Hippocampal formation (tissue), 2 donors: ENCODE measurements at regions not wholly inside any gene's neighbourhood (a gene's known extent, or its start where the extent isn't known, plus 50 kb on each side); places are given as distances from the start of the nearest gene placed in this dataset.
"Not testable (repeated sequence)": the region's sequence is repeated elsewhere in the genome, so short reads cannot be mapped to it uniquely, and the experiment has no call there.

Source experiments
- DNase-seq, 2 donors: peaks; one replicate each; lab custom pipeline; 2025; lab: John Stamatoyannopoulos, UW

DNA sequence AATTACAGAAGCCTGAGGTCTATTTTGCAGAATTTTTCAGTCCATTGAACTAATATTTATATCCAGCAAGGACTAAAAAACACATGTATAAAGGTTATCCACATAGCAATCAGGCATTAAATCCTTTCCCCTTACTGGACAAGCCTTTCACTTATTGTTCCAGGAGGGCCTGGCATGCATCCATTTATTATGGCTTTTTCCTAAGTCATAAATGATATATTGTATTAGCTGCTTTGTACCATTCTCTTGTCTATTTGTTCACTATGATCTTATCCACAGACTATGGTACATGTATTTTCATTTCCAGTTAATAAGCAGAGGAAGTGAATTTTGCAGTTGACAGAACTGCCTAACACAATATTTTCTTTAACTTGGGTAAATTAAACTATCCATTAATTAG is 105.4 kb upstream of the ANK2 start:
- no peak for DNase-seq

DNA sequence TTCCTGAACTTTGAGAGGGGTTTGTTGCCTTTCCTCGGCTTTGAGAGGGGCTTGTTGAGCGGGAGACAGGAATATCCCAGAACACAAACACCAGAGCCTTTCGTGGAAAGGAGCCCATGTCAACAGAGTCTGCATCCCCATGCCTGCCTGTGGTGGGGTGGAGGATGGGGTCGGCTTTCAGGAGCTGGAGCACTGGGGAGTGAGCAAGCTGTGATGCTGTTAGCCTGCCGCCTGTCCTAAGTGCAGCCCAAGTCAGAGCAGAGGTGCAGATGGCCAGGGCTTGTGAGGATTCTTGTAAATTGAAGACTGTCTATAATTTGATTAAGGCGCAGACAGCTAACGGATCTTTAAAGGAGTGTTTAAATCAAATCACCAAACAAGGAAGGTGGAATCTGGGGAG is 103.3 kb upstream of the ANK2 start:
- no peak for DNase-seq

DNA sequence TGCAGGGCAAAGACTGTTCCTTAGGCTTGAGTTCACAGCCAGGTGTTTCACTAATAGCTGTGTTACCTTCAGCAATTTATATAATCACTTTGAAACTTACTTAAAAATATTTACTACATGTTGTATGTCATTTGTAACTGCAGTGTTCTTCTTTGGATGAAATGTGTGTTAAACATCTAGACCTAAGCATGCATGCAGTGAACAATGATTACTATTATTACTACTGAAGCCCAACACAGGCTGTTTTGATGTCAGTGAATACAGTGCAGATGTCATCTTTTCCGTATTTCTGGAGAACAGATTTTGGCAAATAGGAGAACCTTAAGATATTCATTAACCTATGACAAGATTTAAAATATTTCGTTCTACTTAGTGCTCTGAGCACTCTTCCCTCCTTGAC is 101.8 kb upstream of the ANK2 start:
- peak in 1 of 2 donors; percentile 26 for DNase-seq

DNA sequence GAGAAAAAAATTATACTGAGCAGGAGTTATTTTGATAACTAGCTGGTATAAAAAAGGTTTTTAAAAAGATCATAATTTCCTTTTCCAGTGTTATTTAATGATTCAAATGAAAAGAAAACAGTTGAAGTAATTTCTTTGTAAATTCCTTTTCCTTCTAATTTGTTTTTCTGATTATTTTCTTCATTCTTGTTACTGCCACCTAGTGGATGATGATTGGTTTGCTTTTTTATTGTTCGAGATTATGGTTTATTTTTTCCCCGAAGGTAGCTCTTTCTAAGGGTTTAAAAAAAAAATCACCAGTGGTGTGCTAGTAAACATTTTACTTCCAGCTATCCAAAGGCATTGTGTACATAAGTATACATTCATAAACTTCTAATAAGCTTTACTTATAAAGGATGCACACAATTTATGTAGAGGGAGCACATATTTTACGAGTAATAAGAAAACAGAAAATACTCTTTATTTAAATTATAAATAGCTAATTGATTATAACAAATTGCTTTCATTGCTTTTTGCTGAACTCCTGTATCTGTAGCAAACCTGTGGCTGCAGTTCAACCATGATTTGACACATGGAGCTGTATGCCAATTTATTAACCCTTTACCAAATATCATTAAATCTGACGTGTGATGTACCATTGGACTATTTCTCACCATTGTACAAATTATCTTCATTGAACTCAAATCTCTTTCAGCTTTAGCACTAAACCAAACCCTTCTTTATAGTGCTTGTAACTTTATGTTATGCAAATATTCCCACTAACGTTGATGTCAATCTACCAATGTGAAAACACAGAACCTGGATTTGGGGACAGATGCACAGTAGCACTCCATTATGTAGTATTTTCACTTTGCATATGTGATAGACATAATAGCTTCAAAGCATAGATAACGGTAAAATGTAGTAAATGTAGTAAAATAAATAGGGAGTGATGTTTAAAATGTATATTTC is 97.8 kb upstream of the ANK2 start:
- peak in 1 of 2 donors; percentile 57 for DNase-seq

DNA sequence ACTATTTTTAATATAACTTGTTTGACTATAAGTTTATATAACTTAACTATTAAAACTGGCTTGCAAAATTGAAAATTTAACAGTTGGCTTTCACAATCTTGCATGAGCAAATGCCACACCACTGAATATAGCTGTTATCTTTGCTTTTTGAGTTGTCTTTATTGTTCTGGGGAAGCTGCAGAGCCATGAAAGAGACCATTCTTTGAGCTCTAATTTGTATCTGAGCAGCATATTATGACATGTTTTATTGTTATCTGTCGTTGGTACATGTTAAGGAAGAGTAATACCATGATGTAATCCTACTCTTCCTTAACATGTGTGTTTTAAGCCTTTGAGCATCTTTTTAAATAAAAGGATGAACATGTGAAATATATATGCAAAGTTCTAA is 97.1 kb upstream of the ANK2 start:
- DNase-seq: peak in 1 of 2 donors; percentile 75

DNA sequence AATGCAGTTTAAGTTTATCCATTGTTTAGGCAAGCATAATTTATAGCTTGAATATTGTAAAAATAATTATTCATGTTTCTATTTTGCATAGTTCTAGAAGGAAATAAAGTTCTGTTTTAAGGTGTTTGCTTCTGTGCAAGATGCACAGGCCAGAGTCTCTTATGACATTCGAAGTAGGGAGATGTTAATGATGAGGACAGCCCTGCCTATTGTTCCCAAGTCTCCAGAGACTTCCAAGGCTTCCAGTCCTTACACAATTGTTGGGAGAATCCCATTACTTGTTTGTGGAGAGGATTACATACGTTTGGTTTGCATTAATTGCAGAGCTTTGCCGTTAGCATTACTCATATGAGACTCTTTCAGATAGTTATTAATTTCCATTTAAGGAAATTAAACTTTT is 96.2 kb upstream of the ANK2 start:
- DNase-seq: no peak

DNA sequence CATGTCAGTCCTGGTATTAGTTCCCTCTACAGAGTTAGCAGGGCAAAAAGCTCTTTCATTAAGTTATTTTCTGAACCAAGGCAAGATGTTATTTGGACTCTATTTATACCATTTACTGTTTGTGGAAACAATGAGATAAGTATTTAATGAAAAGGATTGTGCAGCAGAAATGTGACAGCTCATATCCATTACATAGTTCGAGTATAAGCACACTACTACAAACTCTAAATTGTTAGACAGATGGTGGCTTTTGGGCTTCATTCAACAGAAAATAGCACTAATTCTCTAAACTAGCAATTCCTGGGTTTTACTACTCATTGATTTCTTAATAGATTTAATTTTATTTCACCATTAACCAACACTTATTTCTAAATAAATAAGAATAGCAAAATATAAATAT is 95.2 kb upstream of the ANK2 start:
- peak in 1 of 2 donors; percentile 26 for DNase-seq

DNA sequence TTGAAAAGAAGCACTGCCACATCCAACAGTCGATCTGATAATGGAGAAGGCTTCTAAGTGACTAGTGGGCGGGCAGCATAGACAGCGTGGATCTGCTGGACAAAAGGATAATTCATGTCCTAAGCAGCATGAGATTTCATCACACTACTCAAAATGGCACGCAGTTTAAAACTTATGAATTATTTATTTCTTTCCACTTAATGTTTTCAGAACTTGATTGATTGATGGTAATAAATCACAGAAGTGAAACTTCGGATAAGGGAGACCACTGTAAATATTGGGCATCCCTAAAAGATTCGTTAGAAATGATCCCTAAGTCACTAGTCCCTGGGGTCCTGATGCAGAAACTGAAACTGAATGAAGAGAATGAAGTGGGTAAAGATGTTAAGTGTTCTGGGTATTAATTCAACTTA is 93.0 kb upstream of the ANK2 start:
- peak; percentile 38 to 79 for DNase-seq

DNA sequence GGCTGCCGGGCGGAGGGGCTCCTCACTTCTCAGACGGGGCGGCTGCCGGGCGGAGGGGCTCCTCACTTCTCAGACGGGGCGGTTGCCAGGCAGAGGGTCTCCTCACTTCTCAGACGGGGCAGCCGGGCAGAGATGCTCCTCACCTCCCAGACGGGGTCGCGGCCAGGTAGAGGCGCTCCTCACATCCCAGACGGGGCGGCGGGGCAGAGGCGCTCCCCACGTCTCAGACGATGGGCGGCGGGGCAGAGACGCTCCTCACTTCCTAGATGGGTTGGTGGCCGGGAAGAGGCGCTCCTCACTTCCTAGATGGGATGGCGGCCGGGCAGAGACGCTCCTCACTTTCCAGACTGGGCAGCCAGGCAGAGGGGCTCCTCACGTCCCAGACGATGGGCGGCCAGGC is 91.7 kb upstream of the ANK2 start:
- DNase-seq: not testable (repeated sequence)

DNA sequence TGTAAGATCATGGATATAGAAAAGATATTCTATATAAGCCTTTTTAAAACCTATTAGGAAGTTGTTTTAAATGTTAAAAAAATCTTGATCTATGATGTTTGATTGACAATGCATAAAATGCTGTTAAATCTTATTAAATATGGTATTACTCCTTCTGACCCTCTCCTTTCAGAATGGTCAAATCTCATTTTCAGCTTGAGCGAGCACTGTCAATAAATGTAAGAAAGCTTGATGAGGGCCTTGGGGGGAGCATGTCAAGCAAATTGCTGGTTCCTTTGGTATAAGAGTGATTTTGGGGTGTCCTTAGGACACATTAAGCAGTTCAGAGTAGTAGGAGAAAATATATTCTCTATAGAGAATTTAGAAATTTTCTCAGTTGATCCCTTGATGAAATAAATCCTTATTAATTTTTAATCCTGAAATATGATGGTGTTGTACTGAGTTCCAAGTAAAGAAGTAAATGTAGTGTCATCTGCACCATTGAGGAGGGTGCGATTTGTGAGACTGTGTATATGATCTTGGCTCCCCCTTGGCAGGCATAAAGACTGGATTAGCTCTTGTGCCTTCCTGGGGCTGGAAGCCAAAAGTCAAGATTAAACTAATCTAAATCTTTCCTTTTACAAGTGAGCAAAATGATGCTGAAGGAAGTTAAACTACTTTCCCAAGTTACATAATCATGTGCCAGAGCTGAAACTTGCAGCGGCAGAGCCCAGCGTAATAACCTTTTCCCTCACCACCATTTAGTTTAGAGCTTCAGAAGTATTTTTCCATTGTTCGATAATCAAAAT is 82.6 kb upstream of the ANK2 start:
- no peak for DNase-seq

DNA sequence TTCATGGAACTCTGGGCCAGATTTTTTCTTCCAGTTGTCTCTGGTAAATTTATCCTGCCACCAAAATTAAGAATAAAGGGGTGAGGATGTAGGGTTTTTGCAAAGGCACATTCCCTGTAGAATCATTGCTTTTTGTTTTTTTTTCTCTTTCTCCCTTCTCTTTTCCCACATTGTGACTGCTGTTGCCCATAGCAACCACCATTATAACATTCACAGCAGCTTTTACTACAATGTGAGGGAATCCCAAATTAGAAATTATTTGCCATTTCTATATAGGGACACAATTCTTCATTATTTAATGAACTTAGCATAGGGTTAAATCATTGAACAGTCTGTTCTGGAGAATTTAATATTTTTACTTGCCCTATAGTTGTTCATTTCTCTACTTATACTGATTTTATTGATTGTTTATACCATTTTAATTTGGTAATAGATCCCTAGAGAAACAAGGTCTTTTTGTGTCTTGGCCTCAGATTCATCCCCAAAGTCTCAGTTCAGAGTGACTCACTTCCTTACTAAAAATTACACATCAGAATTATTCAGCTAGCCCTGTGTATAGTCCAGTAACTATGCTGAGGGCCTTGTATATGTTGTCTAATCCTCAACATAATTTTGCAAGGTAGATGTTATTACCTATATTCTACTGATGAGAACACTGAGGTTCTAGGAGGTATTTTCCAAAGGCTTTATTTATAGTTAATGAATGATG is 80.8 kb upstream of the ANK2 start:
- DNase-seq: no peak

DNA sequence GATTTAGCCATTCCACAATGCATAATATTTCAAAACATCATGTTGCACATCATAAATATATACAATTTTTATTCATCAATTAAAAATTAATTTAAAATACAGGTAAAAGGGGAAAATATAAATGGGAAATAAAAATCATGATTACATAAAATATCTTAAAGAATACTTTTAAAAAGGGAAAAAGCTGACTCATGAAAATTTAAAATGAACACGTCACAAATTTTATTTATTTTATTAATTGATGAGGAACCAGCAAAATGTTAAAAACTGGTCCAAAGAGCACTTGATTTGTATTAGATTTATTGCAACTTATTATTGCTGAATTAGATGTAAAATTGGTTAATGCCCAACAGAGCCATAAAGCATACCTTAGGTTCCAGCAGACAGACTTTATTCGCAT is 78.5 kb upstream of the ANK2 start:
- DNase-seq: no peak

DNA sequence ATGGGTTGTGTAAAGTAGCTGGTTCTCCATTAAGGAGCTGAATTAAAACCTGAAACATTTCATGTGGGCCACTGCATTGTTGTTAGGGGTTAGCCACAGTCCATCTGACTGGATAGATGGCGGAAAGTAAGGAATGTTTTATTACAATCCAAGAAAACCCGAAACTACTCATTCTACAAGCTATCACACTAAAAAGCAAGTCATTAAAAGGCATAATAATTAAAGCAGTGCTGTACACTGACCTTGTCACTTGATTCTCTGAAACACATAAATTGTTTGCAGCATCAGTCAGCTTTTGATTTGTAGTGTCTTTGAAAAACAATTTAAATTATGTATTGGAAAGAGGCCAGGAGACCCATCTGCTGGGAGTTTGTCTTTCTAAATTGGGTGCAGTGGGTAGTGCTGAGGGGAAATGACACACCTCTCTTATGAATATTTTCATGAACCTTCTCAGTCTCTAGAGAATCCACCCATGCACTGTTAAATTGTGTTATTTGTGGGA is 75.7 kb upstream of the ANK2 start:
- DNase-seq: no peak

DNA sequence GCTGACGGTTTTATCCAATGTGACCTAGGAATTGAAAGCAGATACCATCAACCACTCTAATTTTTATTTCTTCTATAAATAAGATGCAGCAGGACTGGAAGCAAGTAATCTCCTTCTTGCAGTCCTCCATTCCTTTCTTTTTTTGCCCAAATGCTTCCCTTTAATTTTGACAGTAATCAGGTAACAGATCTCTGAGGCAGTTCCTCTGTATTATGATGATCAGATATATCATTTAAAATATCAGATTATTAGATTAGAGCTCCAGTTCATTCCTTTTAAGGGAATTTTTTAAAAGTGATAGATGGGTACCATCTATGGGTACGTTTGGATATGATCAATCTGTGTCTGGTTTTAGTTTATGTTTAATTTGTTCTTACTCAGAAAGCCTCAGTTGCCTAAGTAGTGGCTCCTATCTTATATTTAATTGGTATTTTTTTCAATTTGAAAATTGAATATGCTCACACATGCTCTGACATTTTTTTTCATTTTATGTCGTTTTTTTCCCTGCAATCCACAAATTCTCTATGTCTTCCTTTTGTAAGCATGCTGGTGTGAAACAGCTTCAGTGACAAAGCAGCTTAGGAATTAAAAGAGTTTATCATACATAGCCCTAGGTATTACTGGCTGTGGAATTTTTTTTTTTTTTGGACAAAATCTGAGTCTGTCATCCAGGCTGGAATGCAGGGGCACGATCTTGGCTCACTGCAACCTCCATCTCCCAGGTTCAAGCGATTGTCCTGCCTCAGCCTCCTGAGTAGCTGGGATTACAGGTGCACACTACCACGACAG is 73.7 kb upstream of the ANK2 start:
- no peak for DNase-seq

DNA sequence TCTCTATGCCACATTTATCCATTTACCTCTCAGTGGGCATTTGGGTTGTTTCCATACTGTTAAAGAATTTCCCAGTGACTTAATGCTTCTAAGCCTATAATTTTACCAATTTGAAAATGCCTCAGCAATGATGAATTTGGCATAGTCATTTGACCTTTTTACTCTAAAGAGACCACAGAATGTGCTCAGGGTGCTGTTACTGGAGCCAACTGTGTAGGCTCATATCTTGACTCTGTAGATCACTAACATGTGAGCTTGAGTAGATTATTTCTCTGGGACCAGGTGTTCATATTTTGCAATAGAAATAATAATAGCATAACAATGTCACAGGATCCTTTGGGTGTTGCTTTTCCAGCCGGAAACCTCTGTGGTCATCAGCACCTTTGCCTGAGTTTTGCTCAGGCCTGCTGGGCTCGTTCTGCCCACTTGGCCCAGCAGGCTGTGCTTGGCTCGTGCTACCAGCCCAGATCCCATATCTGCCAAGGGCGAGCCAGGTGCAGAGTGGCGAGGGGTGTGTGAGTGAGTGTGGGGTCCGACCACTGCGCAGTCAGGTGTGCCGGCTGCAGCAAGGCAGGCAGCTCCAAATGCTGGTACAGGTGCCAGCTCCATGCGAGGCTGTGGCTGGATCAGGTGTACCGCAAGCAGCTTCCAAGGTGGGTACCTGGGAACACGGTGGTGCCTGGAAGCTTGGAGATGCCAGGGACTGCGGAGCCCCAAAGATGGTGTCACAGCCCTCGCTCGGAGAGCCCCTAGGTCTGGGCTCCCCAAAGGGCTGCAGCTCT is 70.6 kb upstream of the ANK2 start:
- no peak for DNase-seq

DNA sequence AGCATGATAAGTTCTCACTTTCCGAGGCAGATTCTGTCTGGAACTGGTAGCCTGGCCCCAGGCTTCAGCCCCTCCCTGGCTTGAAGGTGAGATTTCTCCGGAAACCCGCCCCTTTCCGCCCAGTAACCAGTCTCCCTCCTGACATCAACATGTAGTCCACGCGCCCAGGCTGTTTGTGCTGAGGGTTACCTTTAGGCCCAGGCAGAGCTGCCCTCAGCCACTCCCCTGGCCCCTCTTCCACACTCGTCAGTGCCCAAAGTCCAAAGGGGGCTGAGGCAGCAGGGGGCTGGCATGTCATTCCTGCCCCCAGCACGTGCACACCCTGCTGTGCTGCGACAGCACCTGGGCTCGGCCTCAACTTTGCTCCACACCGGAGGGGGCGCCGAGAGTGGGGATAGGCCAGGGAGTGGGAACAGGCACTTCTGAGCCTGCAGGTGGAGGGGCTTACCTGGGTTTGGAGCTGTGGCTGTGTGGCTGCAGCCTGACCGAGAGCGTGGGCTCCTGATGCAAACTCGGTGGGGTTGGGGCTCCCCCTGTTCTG is 69.5 kb upstream of the ANK2 start:
- no peak for DNase-seq

DNA sequence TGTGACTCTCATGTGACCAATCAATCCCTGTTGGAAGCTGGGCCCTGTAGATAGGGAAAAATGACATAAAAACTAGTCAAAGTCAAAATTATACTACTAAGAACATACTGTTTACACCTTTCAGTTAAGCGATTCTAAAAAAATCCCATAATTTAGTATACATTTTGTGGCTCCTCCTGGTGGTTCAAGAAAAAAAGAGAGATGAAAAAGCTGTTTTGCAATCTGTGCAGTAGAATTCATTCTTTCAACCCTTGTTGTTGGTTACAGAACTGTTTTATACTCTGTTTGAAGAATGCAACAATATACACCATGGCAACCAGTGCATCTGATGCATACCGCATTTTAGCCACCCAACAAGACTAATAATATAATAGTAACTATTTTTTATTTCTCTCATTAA is 66.8 kb upstream of the ANK2 start:
- peak in 1 of 2 donors; percentile 29 for DNase-seq

DNA sequence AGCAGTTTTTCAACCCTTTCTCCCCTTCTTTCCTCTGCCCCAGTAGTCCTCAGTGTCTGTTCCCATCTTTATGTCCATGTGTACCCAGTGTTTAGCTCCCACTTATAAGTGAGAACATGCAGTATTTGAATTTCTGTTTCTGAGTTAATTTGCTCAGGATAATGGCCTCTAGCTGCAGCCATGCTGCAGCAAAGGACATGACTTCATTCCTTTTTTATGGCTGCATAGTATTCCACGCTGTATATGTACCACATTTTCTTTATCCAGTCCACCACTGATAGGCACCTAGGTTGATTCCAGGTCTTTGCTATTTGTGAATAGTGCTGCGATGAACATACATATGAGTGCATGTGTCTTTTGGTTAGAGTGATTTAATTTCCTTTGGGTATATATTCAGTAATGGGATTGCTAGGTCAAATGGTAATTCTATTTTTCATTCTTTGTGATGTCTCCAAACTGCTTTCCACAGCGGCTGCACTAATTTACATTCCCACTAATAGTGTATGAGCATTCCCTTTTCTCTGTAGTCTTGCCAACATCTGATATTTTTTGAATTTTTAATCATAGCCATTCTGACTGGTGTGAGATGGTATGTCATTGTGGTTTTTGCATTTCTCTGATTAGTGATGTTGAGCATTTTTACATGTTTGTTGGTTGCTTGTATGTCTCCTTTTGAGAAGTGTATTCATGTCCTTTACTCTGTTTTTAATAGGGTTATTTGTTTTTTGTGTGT is 54.6 kb upstream of the ANK2 start:
- DNase-seq: no peak
